HG03565 (cell line): ENCODE measurements at regions not wholly inside any gene's neighbourhood (a gene's known extent, or its start where the extent isn't known, plus 50 kb on each side); places are given as distances from the start of the nearest gene placed in this dataset.
A peak's percentile ranks its signal among the peaks of the same experiment; 100 is the strongest.
"Not testable (repeated sequence)": the region's sequence is repeated elsewhere in the genome, so short reads cannot be mapped to it uniquely, and the experiment has no call there.

Source experiments
- ATAC-seq: cut with Tn5 transposase; IDR thresholded peaks from one replicate; pipeline ENCODE4 v1.9.1; 2021; ENCODE audit warnings: mild to moderate bottlenecking, moderate library complexity; ENCODE audit not compliant: unreplicated experiment

DNA sequence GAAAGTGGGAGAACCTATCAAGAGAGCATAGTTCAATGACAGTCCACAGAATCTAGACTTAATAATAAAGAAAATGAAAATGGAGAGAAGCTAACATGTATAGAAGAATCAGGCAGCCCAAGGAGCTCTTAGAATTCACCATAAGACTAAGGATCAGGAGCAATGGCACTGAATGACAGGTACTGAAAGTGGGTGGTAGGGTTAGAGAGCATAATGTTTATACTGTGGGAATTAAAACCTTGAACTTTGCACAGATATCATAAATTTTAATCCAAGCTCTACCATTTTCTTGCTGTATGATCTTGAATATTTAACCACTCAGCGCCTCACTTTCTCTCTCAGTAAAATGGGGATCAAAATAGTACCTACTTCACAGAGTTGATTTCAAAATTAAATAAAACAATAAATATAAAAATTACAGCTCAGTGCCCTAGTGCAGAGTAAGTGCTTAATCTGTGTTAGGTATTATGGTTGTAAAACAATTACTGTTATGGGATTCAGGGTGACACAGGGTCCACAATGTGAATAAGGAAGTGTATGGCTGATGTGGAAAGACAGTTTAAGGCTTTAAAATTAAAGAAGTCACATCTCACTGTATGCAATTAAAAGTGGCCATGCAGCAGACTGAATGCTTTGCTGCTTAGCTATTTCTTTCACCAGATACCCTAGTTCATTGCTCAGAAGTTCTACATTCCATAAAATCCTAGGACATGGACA is 319.8 kb downstream of the HINT1 start:
- no peak for ATAC-seq

DNA sequence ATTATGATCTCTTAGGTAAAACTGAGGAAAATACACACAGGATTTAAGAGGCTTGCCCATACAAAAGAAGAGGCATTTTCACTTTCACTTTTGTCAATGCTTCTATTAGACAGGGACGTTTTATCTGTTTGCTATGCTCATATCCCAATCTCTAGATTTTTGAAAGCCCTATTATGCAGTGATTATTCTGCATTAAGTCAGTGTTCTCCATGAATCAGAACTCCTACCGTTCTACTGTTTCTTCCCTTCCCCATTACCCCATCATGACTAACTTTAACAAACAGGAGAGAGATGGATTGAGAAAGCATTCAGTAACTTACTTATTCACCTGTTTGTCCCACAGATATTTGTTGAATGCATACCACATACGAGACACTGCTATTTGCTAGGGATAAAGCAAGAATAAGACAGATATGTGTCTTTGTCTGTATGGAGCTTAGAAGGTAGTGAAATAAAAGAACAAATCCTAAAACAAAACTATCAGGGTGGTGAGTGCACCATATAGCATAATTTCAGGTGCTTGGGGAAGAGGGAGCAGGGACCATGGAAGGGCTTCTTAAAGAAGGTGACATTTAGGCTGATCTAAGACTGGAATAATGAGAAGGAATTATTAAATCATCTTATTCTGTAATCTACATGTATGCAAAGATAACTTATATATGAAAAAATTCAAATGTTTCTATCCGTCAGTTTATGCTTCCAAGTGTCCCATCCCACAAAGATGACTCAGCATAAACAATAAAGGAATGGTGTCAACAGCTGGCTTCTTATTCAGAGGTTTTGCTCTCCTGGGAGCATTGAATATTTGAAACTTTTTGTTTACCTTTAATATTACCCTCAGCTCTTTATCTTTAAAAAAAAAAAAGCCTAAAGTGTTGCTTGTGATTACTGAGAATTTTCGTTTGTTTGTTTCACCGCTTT is 328.1 kb downstream of the HINT1 start:
- ATAC-seq = peak; percentile 82

DNA sequence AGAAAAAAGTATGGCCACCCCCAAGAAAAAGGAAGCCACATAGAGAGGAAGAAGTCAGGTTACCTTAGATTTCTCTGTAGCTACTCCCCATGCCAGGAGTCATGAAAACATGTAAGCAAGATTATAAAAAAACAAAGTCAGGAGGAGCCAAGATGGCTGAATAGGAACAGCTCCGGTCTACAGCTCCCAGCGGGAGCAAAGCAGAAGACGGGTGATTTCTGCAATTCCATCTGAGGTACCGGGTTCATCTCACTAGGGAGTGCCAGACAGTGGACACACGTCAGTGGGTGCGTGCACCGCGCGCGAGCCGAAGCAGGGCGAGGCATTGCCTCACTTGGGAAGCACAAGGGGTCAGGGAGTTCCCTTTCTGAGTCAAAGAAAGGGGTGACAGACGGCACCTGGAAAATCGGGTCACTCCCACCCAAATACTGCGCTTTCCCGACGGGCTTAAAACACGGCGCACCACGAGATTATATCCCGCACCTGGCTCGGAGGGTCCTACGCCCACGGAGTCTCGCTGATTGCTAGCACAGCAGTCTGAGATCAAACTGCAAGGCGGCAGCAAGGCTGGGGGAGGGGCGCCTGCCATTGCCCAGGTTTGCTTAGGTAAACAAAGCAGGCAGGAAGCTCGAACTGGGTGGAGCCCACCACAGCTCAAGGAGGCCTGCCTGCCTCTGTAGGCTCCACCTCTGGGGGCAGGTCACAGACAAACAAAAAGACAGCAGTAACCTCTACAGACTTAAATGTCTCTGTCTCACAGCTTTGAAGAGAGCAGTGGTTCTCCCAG is 347.3 kb downstream of the HINT1 start:
- ATAC-seq = not testable (repeated sequence)

DNA sequence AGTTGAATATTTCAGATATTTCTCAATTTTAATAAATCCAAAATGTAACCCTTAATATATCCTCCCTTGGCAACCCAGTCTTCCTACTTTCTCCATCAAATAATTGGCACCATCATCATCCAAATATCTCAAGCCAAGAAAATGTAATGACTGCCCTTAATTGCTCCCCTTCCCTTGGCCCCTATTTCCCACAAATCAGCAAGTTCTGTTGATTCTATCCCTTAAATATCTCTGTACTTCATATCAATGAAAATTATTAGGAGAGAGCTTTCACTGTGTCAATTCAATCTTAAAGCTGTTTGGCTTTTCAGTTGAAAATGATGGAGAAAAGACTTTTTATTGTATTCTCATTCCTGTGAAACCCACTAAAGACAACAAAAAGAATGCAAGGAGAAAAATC is 349.8 kb downstream of the HINT1 start:
- ATAC-seq = no peak

DNA sequence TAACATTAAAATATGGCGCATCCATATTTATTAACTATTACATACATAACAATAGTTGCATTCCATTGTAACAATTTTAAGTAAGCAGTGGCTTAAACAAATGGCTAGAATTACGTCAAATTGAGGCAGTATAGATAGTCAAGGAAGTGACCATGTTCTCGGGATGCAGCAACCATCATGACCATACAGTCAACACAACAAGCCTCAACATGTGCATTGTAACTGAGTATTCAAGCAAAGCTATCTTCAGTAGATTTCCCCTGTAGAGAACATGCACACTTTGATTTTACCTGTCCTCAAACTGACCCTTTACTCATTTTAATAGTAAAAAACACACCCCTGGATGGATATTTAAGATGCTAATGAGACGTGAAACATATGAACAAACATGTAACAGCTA is 356.4 kb downstream of the HINT1 start:
- ATAC-seq = no peak

DNA sequence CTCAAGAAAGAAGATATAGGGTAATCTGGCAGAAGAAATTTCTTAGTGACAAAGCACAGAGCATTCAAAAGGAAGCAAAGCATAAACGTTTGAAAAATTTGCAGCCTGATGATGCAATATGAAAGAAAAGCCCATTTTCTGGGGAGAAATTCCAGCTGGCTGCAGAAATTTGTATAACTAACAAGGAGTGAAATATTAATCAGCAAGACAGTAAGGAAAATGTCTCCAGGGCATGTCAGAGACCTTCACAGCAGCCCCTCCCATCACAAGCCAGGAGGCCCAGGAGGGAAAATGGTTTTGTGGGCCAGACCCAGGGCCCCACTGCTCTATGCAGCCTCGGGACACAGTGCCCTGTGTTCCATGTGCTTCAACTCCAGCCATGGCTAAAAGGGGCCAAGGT is 359.4 kb downstream of the HINT1 start:
- ATAC-seq = no peak

DNA sequence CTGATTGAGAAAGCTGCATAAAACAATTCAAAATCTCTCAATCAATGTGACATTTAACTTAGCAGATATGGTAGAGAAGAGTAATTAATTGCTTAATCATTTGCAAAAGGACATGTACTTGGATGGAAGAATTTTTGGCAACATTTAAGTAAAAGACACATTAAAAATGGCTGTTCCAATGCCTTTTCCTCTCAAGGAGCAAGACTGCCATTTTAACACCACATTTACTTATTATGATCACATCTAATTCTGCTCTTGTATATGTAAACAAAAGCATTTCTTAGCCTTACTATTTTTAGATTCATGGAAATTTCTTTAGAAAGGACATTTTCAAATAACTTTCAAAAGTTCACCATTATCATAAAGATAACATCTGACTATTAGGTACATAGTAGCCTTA is 360.0 kb downstream of the HINT1 start:
- no peak for ATAC-seq

DNA sequence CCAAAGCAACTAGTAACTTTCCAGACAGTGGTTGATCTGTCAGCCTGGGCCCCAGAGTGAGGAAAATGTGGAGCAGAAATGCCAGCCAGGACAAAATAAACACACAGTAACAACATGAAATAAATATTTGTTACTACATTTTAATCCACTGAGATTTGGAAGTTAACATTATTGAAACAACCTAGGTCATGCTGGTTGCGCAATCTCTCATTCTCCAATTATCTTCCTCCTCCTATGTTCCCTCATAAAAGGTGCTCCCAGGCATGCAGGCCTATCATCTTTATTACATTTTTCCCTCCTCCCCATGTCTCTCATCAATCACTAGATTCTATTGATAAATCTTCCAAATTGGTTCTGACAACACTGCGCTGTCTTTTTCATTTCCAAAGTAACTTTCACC is 363.1 kb downstream of the HINT1 start:
- ATAC-seq = no peak

DNA sequence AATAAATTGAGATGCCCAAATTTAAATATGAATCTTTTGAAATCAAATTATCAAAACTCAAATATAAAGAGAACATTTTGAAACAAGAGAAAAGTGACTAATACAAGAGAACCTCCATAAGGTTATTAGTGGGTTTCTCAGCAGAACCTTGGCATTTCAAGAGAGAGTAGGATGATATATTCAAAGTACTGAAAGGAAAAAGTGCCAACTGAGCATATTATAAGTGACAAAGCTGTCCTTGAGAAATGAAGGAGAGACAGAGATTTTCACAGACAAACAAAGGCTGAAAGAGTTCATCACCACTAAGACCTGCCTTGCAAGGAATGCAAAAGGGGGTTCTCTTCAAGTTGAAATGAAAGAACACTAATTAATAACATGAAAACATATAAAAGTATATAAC is 366.0 kb downstream of the HINT1 start:
- no peak for ATAC-seq

DNA sequence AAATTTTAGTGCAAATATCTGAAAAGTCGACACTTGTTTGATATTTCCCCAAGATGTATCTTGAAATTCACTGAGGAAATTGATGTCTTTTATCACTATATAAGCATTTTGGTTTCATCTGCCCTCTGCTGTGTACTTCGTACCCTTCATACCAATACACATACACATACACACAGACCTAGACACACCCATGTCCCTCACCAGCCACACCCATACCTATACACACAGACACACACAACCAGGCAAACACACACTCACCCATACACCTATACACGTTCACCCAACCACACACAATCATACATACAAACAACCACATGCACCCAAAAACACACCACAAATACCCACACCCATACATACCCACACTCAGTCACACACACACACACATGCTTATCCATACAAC is 367.8 kb downstream of the HINT1 start:
- ATAC-seq = no peak

DNA sequence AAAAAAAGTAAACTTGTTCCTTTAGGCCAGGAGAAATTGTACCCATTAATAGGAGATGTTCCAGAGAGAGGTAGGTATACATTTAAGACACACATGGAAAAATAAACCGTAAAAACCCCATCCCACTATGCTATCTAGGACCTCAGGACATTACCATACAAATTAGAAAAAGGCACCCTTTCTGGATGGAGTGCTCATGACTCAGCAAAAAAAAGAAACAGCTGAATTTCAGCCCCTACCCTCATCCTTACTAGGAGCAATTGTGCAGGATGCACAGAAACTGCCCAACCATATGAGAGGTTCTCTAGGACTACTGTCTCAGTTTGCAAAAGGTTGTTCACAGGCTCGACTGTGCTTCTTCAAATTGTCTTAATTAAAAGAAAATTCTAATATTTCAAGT is 368.2 kb downstream of the HINT1 start:
- ATAC-seq = no peak

DNA sequence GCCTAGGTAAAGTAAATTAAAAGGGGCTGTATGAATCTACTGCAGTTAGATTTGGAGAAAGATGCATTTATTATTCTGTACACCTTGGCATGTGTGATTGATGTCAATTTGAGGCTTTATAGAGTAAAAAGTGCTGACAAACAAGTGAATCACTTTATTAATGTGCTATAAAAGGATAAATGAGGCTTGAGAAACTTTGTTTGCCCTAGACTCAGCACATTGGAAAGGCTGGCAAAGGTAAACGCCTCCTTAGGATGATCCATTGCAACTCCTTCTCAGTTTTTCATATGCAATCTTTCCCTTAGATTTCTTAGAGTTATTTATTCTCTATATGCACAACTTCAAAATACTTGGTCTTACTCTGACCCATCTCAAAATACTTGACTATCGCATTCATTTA is 369.0 kb downstream of the HINT1 start:
- ATAC-seq = no peak

DNA sequence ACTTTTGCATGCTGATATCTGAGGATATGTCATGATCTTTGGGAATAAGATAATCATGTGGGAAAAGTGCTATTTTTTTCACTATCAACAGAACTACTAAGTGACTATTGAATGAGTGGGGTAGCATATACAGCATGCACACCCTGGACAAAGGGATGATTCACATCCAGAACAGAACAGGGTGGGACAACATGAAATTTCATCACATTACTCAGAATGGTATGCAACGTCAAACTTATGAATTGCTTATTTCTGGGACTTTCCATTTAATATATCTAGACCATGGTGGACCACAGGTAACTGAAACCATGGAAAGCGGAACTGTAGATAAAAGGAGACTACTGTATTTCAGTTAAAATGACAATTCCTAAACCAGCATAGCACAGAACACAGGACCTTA is 370.0 kb downstream of the HINT1 start:
- ATAC-seq = no peak

DNA sequence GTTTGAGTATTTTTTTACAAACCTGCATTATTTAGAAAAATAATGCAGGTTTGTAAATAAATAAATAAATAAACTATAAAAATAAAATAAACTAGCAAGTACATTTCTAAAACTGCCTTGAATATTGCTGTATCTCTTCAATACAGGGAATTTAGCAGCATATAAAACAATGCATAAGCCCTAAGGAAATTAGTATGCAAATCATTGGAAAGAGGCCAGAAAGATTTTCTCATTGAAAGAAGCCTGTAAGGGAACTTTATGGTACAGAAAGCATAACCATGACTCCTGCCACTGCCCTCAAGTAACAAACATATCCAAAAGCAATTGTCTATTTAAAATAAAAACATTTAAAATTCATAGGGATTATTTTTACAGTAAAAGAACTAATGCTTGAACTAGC is 387.3 kb downstream of the HINT1 start:
- no peak for ATAC-seq

DNA sequence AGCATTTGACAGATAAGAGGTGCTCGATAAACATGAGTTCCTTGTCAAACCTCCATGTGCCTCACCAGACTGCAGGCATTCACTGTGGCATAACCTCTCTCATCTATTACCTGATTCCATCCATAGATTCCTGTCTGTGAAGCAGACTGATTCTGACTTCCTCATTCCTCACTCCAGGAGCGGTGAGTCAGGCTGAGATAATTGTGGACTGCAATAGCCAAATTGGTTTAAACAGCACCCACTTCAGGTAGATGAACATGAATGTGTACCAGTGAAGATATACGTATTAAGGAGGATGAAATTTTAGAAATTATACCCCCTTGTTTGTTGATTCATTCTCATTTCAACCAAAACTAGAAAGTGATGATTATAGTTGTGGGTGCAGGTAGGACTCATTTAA is 391.2 kb downstream of the HINT1 start:
- ATAC-seq = no peak

DNA sequence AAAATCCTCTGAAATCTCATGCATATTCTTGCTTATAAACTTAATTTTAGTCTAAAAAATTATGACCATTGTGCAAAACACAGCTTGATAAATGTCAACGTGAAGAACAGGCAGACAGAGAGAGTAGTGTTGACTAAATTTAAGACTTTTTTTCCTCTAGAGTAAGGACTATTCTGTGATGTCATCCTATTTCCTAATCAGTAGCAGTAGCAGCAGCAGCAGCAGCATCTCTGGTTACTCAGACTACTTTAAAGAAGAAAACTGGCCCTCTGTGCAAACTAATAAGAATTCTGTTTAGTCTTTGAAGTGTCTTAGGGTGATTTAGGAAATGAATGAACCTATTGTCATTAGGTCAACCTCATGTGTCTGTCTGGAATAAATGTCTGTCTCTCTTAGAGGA is 403.0 kb downstream of the HINT1 start:
- ATAC-seq = no peak

DNA sequence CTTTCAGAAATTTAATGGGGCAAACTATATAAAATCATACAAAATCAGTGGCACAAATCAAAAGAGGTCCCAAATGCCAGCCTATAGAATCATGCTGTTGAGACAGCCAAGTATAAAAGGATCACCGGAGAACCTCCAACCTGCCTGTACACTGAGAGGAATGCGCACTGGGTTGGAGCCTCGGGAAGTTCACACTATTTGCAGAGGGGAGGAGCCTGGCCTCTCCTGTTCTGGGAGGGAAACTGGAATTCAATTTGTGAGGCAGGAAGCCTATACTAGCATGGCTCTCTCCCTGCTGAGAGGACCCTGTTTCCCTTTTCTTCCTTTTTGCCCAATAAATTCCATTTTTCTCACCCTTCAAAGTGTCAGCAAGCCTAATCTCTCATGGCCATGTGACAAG is 406.0 kb downstream of the HINT1 start:
- no peak for ATAC-seq

DNA sequence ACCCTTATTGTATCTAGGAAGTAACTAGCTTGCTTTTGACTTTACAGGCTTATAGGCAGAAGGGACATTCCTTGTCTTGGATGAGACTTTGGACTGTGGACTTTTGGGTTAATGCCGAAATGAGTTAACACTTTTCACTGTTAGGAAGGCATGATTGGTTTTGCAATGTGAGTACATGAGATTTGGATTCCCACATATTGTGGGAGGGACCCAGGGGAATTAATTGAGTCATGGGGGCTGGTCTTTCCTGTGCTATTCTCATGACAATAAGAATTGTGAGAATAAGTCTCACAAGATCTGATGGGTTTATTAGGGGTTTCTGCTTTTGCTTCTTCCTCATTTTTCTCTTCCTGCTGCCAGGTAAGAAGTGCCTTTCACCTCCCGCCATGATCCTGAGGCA is 417.5 kb downstream of the HINT1 start:
- ATAC-seq = no peak

DNA sequence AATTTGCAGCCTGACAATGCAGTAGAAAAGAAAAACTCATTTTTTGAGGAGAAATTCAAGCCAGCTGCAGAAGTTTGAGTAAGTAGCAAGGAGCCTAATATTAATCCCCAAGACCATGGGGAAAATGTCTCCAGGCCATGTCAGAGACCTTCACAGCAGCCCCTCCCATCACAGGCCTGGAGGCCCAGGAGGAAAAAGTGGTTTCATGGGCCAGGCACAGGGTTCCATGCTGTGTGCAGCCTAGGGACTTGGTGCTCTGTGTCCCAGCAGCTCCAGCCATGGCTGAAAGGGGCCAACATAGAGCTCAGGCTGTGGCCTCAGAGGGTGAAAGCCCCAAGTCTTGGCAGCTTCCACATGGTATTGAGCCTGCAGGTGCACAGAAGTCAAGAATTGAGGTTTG is 418.4 kb downstream of the HINT1 start:
- ATAC-seq = not testable (repeated sequence)

DNA sequence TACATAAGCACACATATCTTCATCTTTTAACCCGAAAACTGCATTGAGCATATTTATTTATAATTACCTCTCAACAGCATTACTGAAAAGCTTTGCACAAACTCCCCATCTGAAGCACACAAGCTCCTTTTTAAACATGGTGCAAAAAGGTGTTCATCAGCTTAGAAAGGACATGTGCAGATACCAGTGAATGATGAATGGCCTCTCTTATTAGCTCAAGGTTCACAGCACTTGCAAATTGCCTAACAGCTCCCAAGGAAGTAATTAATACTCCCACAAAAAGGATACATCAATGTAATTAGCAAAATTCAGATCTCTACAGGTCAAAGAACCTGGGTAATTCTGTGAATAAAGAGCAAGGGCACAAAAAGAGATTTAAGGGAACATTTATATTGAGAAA is 422.0 kb downstream of the HINT1 start:
- no peak for ATAC-seq

DNA sequence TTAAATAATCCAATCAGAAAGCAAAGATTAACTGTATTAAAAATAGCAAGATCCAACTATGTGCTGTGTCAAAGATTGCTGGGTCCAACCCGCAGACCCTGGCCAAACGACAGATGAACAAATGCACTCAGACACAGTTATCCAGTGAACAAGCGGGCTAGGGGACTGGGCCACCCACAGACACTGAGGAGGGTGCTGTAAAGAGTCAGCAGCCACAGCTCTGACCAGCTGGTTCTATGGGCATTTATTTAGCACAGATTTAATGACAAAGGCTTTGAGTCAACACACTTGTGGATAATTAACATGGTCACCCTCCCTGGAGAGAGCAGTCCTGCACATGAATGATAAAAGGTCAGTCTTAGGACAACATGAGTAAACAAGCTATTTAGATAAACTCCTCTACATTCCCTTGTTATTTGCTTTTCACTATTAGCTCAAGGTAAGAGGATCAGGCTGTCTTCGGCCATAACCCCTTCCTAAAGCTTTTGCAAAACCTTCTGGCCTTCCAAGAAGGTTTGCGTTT is 424.9 kb downstream of the HINT1 start:
- no peak for ATAC-seq
